CD8-positive, alpha-beta memory T cell (primary cell): ENCODE measurements at regions not wholly inside any gene's neighbourhood (a gene's known extent, or its start where the extent isn't known, plus 50 kb on each side); places are given as distances from the start of the nearest gene placed in this dataset.
"Not testable (repeated sequence)": the region's sequence is repeated elsewhere in the genome, so short reads cannot be mapped to it uniquely, and the experiment has no call there.

Experiments
- CTCF ChIA-PET: fragments of 350-600 bp; sonication (Branson Sonifier 250); formaldehyde crosslinking; loops from one replicate; lab custom pipeline; 2021; ENCODE audit warnings: antibody characterized with exemption; lab: Charles Lee
- POLR2A ChIA-PET: fragments of 350-600 bp; sonication (Branson Sonifier 250); formaldehyde crosslinking; loops from one replicate; lab custom pipeline; 2021; ENCODE audit warnings: antibody characterized with exemption; lab: Charles Lee
- DNase-seq, 5 donors: peaks; one replicate each; pipeline versions ENCODE4 v3.0.0 to v3.0.0-alpha.2; 2020 to 2022; ENCODE audit warnings: mixed read lengths in 1 of 5
- H3K27ac ChIP-seq: one replicate; pipeline ENCODE4 v1.7.0; 2013; ENCODE audit warnings: low read depth, mild to moderate bottlenecking, low read length, moderate library complexity
- H3K27me3 ChIP-seq: 2 replicates; pipeline ENCODE4 v1.7.0; 2013; ENCODE audit warnings: low read length, mild to moderate bottlenecking; ENCODE audit not compliant: insufficient read depth, poor library complexity, severe bottlenecking
- H3K36me3 ChIP-seq: 2 replicates; pipeline ENCODE4 v1.7.0; 2013; ENCODE audit warnings: mild to moderate bottlenecking, low read length, moderate library complexity; ENCODE audit not compliant: insufficient read depth
- H3K4me1 ChIP-seq: 2 replicates; pipeline ENCODE4 v1.7.0; 2013; ENCODE audit warnings: mild to moderate bottlenecking, low read length, moderate library complexity; ENCODE audit not compliant: insufficient read depth
- H3K4me3 ChIP-seq: 2 replicates; pipeline ENCODE4 v1.7.0; 2013; ENCODE audit warnings: mild to moderate bottlenecking, low read length
- H3K9me3 ChIP-seq: 2 replicates; pipeline ENCODE4 v1.7.0; 2013; ENCODE audit warnings: mild to moderate bottlenecking, low read length
- H3K27ac Mint-ChIP-seq, 8 donors: one replicate each; pipeline ENCODE4 v1.8.0; 2020 to 2021; ENCODE audit warnings: mixed read lengths in 8 of 8, mild to moderate bottlenecking in 6 of 8, inconsistent platforms in 3 of 8, moderate library complexity in 3 of 8
- H3K27me3 Mint-ChIP-seq, 2 donors: one replicate each; pipeline ENCODE4 v1.8.0; 2020 to 2021; ENCODE audit warnings: mixed read lengths in 2 of 2, mild to moderate bottlenecking in 1 of 2, moderate library complexity in 1 of 2
- H3K36me3 Mint-ChIP-seq, 3 donors: one replicate each; pipeline ENCODE4 v1.8.0; 2020 to 2021; ENCODE audit warnings: mixed read lengths in 3 of 3, inconsistent platforms in 1 of 3, mild to moderate bottlenecking in 1 of 3
- H3K4me1 Mint-ChIP-seq, 3 donors: one replicate each; pipeline ENCODE4 v1.8.0; 2020 to 2021; ENCODE audit warnings: mixed read lengths in 3 of 3, inconsistent platforms in 1 of 3, mild to moderate bottlenecking in 1 of 3
- H3K4me3 Mint-ChIP-seq, 7 donors: one replicate each; pipeline ENCODE4 v1.8.0; 2020 to 2021; ENCODE audit warnings: mixed read lengths in 7 of 7, mild to moderate bottlenecking in 6 of 7, moderate library complexity in 4 of 7, inconsistent platforms in 2 of 7
- H3K9me3 Mint-ChIP-seq, 5 donors: one replicate each; pipeline ENCODE4 v1.8.0; 2020 to 2022; ENCODE audit warnings: mixed read lengths in 5 of 5, mild to moderate bottlenecking in 3 of 5, moderate library complexity in 2 of 5, inconsistent platforms in 1 of 5

DNA sequence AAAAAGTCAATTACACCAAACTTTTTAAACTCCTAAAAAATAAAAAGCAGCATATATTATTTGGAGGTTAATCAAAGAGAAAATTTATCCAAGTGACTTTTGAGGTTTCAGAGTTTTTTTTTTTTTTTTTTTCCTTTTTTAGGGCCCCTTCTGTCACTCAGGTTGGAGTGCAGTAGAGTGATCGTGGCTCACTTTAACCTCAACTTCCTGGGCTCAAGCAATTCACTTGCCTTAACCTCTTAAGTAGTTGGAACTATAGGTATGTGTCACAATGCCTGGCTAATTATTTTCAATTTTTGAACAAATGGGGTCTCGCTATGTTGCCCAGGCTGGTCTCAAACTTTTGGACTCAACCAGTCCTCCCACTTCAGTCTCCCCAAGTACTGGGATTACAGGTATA lies 241.7 kb upstream of the HSFY2 start:
- no peak for DNase-seq
- no peaks in the 10 kb centered on the region for H3K9me3 Mint-ChIP-seq
- ChIA-PET POLR2A (no interaction called here), CTCF (no interaction called here)
- Histone ChIP-seq H3K27me3 (no peaks in the 10 kb centered on the region), H3K4me1 (no peaks in the 10 kb centered on the region), H3K9me3 (no peaks in the 10 kb centered on the region), H3K27ac (no peak overlapping the region), H3K36me3 (no peaks in the 10 kb centered on the region), H3K4me3 (no peak overlapping the region)
- no peaks in the 10 kb centered on the region for H3K36me3 Mint-ChIP-seq
- H3K4me3 Mint-ChIP-seq, result no peak overlapping the region
- H3K27me3 Mint-ChIP-seq, result no peaks in the 10 kb centered on the region
- no peaks in the 10 kb centered on the region for H3K4me1 Mint-ChIP-seq
- no peak overlapping the region for H3K27ac Mint-ChIP-seq

DNA sequence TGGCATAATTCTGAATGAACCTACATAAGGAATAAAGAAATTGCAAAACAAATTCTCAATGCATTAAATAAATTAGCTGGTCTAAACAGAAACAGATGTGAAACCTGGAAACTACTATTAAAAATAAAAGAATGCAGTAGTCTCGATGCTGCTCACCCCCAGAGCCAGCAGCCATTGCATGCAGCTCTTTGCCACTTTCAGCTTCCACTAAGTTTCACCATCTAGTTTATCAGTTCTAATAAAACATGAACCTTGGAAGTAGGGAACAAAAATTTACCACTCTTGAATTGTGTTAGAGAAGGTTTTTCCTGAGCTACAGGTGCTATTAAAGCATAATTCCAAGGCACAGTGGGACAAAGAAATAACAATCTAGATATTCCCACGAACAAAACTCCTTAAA lies 239.4 kb upstream of the HSFY2 start:
- Histone ChIP-seq H3K27ac (no peak overlapping the region), H3K4me3 (no peak overlapping the region), H3K36me3 (no peaks in the 10 kb centered on the region), H3K4me1 (no peaks in the 10 kb centered on the region), H3K9me3 (no peaks in the 10 kb centered on the region), H3K27me3 (no peaks in the 10 kb centered on the region)
- Mint-ChIP-seq H3K27ac (no peak overlapping the region), H3K36me3 (no peaks in the 10 kb centered on the region), H3K27me3 (no peaks in the 10 kb centered on the region), H3K4me1 (no peaks in the 10 kb centered on the region), H3K9me3 (no peaks in the 10 kb centered on the region), H3K4me3 (no peak overlapping the region)
- CTCF ChIA-PET, result no interaction called here
- POLR2A ChIA-PET, result no interaction called here
- DNase-seq, result no peak

DNA sequence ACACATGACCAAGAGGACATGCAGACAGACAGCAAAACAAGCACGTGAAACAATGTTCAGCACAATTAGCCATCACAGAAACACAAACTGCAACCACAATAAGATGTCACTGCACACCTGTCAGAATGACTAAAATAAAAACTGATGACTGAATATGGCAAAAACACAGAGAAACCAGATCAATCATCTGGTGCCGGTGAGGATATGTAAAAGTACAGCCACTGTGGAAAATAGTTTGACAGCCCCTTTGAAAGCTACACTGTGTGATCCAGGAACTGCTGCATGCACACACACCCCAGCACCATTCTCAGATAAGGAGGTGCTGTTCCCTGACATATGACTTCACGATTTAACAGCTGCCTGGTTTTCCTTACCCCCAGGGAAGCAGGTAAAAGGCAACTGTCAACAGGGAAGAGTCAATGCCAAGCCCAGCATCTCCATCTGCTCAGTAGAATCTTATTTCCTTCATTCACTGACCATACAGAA lies 238.1 kb upstream of the HSFY2 start:
- Mint-ChIP-seq H3K9me3 (peaks cover 0 to 4% (median 0%) of the 10 kb centered on the region in 5 donors), H3K4me1 (no peaks in the 10 kb centered on the region), H3K36me3 (no peaks in the 10 kb centered on the region), H3K27me3 (no peaks in the 10 kb centered on the region), H3K4me3 (no peak overlapping the region), H3K27ac (no peak overlapping the region)
- Histone ChIP-seq H3K36me3 (no peaks in the 10 kb centered on the region), H3K4me3 (no peak overlapping the region), H3K27ac (no peak overlapping the region), H3K4me1 (no peaks in the 10 kb centered on the region), H3K27me3 (no peaks in the 10 kb centered on the region), H3K9me3 (no peaks in the 10 kb centered on the region)
- CTCF ChIA-PET, result no interaction called here
- DNase-seq, result no peak
- POLR2A ChIA-PET, result no interaction called here

DNA sequence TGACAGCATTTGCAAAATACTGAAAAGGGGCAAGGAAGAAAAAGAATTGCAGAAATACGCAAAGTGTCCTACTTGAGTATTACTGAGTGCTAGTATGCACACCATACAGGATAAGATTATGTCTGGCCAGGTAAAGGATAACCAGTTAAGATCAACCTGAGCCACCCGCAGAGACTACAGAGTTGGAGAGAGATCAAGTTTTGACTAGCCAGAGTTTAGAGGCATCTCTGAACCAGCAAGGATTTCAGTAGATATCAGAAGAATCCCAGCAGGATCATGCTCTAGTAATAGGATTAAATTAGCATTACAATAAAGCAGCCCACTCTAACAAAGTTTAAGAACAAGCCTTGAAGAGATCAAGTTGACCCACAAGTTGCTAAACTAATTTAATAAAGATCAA lies 232.7 kb upstream of the HSFY2 start:
- Mint-ChIP-seq H3K9me3 (peaks cover 0 to 5% (median 0%) of the 10 kb centered on the region in 5 donors), H3K27ac (no peak overlapping the region), H3K4me3 (no peak overlapping the region), H3K4me1 (no peaks in the 10 kb centered on the region), H3K36me3 (no peaks in the 10 kb centered on the region), H3K27me3 (no peaks in the 10 kb centered on the region)
- Histone ChIP-seq H3K4me3 (no peak overlapping the region), H3K27ac (no peak overlapping the region), H3K27me3 (no peaks in the 10 kb centered on the region), H3K9me3 (no peaks in the 10 kb centered on the region), H3K36me3 (no peaks in the 10 kb centered on the region), H3K4me1 (no peaks in the 10 kb centered on the region)
- no peak for DNase-seq
- CTCF ChIA-PET, result no interaction called here
- POLR2A ChIA-PET, result no interaction called here

DNA sequence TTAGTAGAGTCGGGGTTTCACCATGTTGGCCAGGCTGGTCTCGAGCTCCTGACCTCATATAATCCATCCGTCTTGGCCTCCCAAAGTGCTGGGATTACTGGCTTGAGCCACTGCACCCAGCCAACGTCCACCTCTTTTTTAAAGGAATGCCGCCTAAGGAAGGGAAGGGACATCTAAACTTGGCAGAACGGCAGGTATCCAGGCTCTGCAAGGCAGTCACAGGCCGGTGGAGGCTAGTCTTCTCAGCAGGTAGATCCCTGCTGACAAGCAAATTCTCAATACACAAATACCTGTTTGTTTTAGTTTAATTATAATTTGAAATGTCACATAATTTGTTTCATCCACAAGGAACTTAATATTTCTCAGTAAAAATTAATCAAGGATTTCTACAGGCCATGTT lies 232.0 kb upstream of the HSFY2 start:
- peaks cover 0 to 5% (median 0%) of the 10 kb centered on the region in 5 donors for H3K9me3 Mint-ChIP-seq
- no peaks in the 10 kb centered on the region for H3K36me3 ChIP-seq
- CTCF ChIA-PET, result no interaction called here
- H3K4me3 Mint-ChIP-seq, result no peak overlapping the region
- no peaks in the 10 kb centered on the region for H3K27me3 ChIP-seq
- DNase-seq, result no peak
- no peaks in the 10 kb centered on the region for H3K9me3 ChIP-seq
- no peaks in the 10 kb centered on the region for H3K4me1 ChIP-seq
- no peaks in the 10 kb centered on the region for H3K27me3 Mint-ChIP-seq
- H3K27ac ChIP-seq, result no peak overlapping the region
- H3K4me3 ChIP-seq, result no peak overlapping the region
- no peaks in the 10 kb centered on the region for H3K36me3 Mint-ChIP-seq
- POLR2A ChIA-PET, result no interaction called here
- H3K4me1 Mint-ChIP-seq, result no peaks in the 10 kb centered on the region
- H3K27ac Mint-ChIP-seq, result no peak overlapping the region

DNA sequence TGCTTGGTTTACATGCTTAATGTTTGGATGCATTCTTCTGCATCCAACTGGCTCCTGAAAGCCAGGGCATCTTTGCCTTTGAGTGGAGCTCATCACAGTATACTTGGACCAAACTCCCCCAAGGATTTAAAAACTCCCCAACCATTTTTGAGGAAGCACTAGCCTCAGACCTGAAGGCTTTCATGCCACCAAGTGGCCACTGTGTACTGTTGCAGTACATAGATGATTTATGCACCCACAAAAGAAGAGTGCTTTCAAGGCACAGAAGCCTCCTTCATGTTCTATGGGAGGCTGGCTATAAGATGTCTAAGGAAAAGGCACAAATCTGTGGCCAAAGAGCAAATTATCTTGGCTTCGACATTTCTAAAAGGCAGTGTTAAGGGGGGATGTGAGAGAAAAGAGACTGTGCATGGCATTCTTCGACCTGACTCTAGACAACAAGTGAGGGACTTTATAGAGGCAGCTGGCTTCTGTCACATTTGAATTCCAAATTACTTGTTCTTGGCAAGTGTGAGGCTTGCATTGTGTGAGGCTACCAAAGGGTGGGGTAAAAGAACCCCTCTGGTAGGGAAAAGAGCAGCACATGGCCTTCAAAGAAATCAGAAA lies 224.2 kb upstream of the HSFY2 start:
- CTCF ChIA-PET, result interaction anchor here (0.7 kb wide), 1 partner anchor 23 kb away, joined by 3 read pairs; no protein-coding TSS in a partner anchor

DNA sequence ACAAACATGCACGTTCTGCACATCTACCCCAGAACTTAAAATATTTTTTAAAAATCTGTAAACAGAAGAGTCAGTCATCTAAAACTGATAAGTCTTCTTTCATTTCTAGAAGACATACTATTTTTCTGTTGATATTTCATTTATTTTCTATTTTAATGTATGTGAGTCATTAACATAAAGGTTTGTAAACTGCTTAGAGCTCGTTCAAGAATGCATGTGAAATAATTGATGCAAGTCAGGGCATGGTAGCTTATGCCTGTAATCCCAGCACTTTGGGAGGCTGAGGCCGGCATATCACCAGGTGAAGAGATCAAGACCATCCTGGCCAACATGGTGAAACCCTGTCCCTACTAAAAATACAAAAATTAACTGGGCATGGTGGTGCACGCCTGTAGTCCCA lies 219.9 kb upstream of the HSFY2 start:
- no peak overlapping the region for H3K27ac ChIP-seq
- H3K4me1 ChIP-seq, result no peaks in the 10 kb centered on the region
- no peaks in the 10 kb centered on the region for H3K36me3 ChIP-seq
- no peak overlapping the region for H3K4me3 ChIP-seq
- no peaks in the 10 kb centered on the region for H3K27me3 ChIP-seq
- ChIA-PET POLR2A (no interaction called here), CTCF (no interaction called here)
- no peak for DNase-seq
- Mint-ChIP-seq H3K27ac (no peak overlapping the region), H3K9me3 (no peaks in the 10 kb centered on the region), H3K4me3 (no peak overlapping the region), H3K4me1 (no peaks in the 10 kb centered on the region), H3K27me3 (no peaks in the 10 kb centered on the region), H3K36me3 (no peaks in the 10 kb centered on the region)
- H3K9me3 ChIP-seq, result no peaks in the 10 kb centered on the region

More for the DNA sequence above, 224.2 kb upstream of the HSFY2 start:
- Histone ChIP-seq H3K9me3 (no peaks in the 10 kb centered on the region), H3K36me3 (no peaks in the 10 kb centered on the region), H3K4me1 (no peaks in the 10 kb centered on the region), H3K27me3 (no peaks in the 10 kb centered on the region), H3K27ac (no peak overlapping the region), H3K4me3 (no peak overlapping the region)
- H3K4me3 Mint-ChIP-seq, result no peak overlapping the region
- H3K9me3 Mint-ChIP-seq, result no peaks in the 10 kb centered on the region
- no peaks in the 10 kb centered on the region for H3K4me1 Mint-ChIP-seq
- H3K36me3 Mint-ChIP-seq, result no peaks in the 10 kb centered on the region
- no peak overlapping the region for H3K27ac Mint-ChIP-seq
- no peaks in the 10 kb centered on the region for H3K27me3 Mint-ChIP-seq
- POLR2A ChIA-PET, result no interaction called here
- DNase-seq, result no peak

DNA sequence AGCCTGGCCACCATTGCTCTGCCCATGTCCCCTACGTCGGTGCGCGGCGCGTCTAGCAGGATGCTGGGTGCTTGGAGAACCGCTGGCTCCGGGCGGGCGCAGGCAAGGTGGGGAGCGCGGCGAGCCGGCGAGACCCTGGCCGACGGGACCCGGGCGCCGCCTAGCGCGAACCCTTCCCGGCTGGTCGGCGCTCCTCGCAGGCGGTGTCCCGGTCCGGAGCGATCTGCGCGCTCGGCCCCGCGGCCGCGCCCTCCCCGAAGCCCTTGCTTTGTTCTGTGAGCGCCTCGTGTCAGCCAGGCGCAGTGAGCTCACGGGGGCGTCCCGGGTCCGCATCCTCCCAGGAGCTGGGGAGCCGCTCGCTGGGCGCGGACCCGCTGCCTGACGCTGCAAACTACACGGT lies 219.1 kb upstream of the HSFY2 start:
- POLR2A ChIA-PET, H3K36me3 ChIP-seq, H3K4me1 ChIP-seq, H3K27ac ChIP-seq, H3K27me3 Mint-ChIP-seq, DNase-seq, CTCF ChIA-PET, H3K27ac Mint-ChIP-seq, H3K9me3 ChIP-seq, H3K9me3 Mint-ChIP-seq, H3K36me3 Mint-ChIP-seq, H3K4me1 Mint-ChIP-seq, H3K27me3 ChIP-seq, H3K4me3 Mint-ChIP-seq, H3K4me3 ChIP-seq: not testable (repeated sequence)

DNA sequence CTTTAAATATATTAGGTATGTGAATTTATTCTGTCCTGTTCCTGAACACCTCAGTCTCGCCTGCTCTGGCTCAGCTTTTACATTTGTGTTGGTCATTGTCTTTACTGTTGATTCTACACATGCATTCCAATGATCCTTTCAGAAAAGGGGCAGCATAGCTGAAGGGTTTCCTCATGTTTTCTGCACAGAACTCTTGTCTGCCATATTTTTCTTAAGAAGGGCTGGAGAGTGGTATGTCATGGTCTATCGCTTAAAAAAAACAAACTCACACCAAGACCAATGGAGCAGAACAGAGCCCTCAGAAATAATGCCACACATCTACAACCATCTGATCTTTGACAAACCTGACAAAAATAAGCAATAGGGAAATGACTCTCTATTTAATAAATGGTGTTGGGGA lies 215.8 kb upstream of the HSFY2 start:
- Histone ChIP-seq H3K27ac (no peak overlapping the region), H3K4me3 (no peak overlapping the region), H3K36me3 (no peaks in the 10 kb centered on the region), H3K9me3 (no peaks in the 10 kb centered on the region), H3K27me3 (no peaks in the 10 kb centered on the region), H3K4me1 (no peaks in the 10 kb centered on the region)
- CTCF ChIA-PET, result no interaction called here
- POLR2A ChIA-PET, result no interaction called here
- H3K4me3 Mint-ChIP-seq, result no peak overlapping the region
- no peaks in the 10 kb centered on the region for H3K4me1 Mint-ChIP-seq
- no peaks in the 10 kb centered on the region for H3K36me3 Mint-ChIP-seq
- DNase-seq, result no peak
- no peaks in the 10 kb centered on the region for H3K27me3 Mint-ChIP-seq
- H3K27ac Mint-ChIP-seq, result no peak overlapping the region
- no peaks in the 10 kb centered on the region for H3K9me3 Mint-ChIP-seq
